Thoracic aorta (tissue), 2 donors: ENCODE measurements at regions not wholly inside any gene's neighbourhood (a gene's known extent, or its start where the extent isn't known, plus 50 kb on each side); places are given as distances from the start of the nearest gene placed in this dataset.

Experiments used
- ATAC-seq: fragments of 150-250 bp; one replicate; pipeline ENCODE4 v1.8.0; 2017; ENCODE audit warnings: low read depth; ENCODE audit not compliant: insufficient number of reproducible peaks, low FRiP score
- DNase-seq: peaks from one replicate; pipeline ENCODE4 v3.0.0-alpha.2; 2020; ENCODE audit warnings: low spot score
- H3K27ac ChIP-seq, 2 donors: fragments of 200-600 bp; sonication (generic); 1 replicate in 1 of 2; 2 replicates in 1 of 2; pipeline ENCODE4 v1.5.1; 2016; ENCODE audit warnings: mild to moderate bottlenecking in 2 of 2, moderate library complexity in 2 of 2
- H3K27me3 ChIP-seq: fragments of 200-600 bp; sonication (generic); replicated peaks from 2 replicates; pipeline ENCODE4 v1.6.0; 2016; ENCODE audit warnings: mild to moderate bottlenecking; ENCODE audit not compliant: insufficient read depth
- H3K36me3 ChIP-seq: fragments of 200-600 bp; sonication (generic); one replicate; pipeline ENCODE4 v1.5.1; 2016
- H3K4me1 ChIP-seq, 2 donors: fragments of 200-600 bp; sonication (generic); 1 replicate in 1 of 2; 2 replicates in 1 of 2; pipeline versions ENCODE4 v1.5.1 to v1.6.0; 2016; ENCODE audit warnings: low read depth in 2 of 2, mild to moderate bottlenecking in 1 of 2; ENCODE audit not compliant: control insufficient read depth in 1 of 2
- H3K4me3 ChIP-seq: fragments of 200-600 bp; sonication (generic); 2 replicates; pipeline ENCODE4 v1.5.1; 2016; ENCODE audit warnings: mild to moderate bottlenecking
- H3K9me3 ChIP-seq: fragments of 200-600 bp; sonication (generic); 2 replicates; pipeline ENCODE4 v1.5.1; 2016
- CTCF ChIP-seq: fragments of 200-600 bp; sonication (generic); IDR thresholded peaks from one replicate; pipeline ENCODE4 v1.5.1; 2019; ENCODE audit warnings: antibody characterized with exemption

GRCh38 chr1:101316799-101317198, 80.0 kb downstream of the S1PR1 start:
- Histone ChIP-seq H3K4me3 (no peak overlapping the region), H3K36me3 (no peaks in the 10 kb centered on the region), H3K27ac (no peak overlapping the region), H3K4me1 (no peaks in the 10 kb centered on the region), H3K27me3 (no peaks in the 10 kb centered on the region), H3K9me3 (no peaks in the 10 kb centered on the region)
- TF ChIP-seq CTCF = no peak
- ATAC-seq = no peak
- no peak for DNase-seq

GRCh38 chr1:101317590-101317989, 80.8 kb downstream of the S1PR1 start:
- no peak for DNase-seq

GRCh38 chr1:101323535-101323934, 86.7 kb downstream of the S1PR1 start:
- no peaks in the 10 kb centered on the region for H3K36me3 ChIP-seq
- ATAC-seq = no peak
- no peaks in the 10 kb centered on the region for H3K27me3 ChIP-seq
- no peak overlapping the region for H3K4me3 ChIP-seq
- no peak for DNase-seq
- no peak overlapping the region for H3K27ac ChIP-seq
- no peaks in the 10 kb centered on the region for H3K4me1 ChIP-seq
- TF ChIP-seq CTCF = no peak
- no peaks in the 10 kb centered on the region for H3K9me3 ChIP-seq

More at GRCh38 chr1:101317590-101317989, 80.8 kb downstream of the S1PR1 start:
- no peaks in the 10 kb centered on the region for H3K27me3 ChIP-seq
- H3K9me3 ChIP-seq = no peaks in the 10 kb centered on the region
- H3K4me3 ChIP-seq = no peak overlapping the region
- no peak overlapping the region for H3K27ac ChIP-seq
- H3K4me1 ChIP-seq = no peaks in the 10 kb centered on the region
- TF ChIP-seq CTCF = no peak
- no peaks in the 10 kb centered on the region for H3K36me3 ChIP-seq
- ATAC-seq = no peak

GRCh38 chr1:101325144-101325543, 88.3 kb downstream of the S1PR1 start:
- Histone ChIP-seq H3K36me3 (no peaks in the 10 kb centered on the region), H3K4me3 (no peak overlapping the region), H3K27ac (no peak overlapping the region), H3K9me3 (no peaks in the 10 kb centered on the region), H3K4me1 (no peaks in the 10 kb centered on the region), H3K27me3 (no peaks in the 10 kb centered on the region)
- TF ChIP-seq CTCF = no peak
- ATAC-seq (no peak), DNase-seq (no peak)

- ATAC-seq (no peak), DNase-seq (no peak)
- Histone ChIP-seq H3K4me3 (no peak overlapping the region), H3K27ac (no peak overlapping the region), H3K9me3 (no peaks in the 10 kb centered on the region), H3K4me1 (no peaks in the 10 kb centered on the region), H3K27me3 (no peaks in the 10 kb centered on the region), H3K36me3 (no peaks in the 10 kb centered on the region)
- no peak for TF ChIP-seq CTCF
Measured at GRCh38 chr1:101330427-101331130, 93.8 kb downstream of the S1PR1 start.
